GM04504 (cell line): ENCODE measurements at regions not wholly inside any gene's neighbourhood (a gene's known extent, or its start where the extent isn't known, plus 50 kb on each side); places are given as distances from the start of the nearest gene placed in this dataset.
"Not testable (repeated sequence)": the region's sequence is repeated elsewhere in the genome, so short reads cannot be mapped to it uniquely, and the experiment has no call there.

Source experiments
- DNase-seq: peaks from one replicate; pipeline ENCODE4 v3.0.0-alpha.2; 2012; ENCODE audit warnings: low read depth

- no peak for DNase-seq
These were observed 200.7 kb downstream of the IPMK start for GRCh38 chr10:58066979-58067378.

GRCh38 chr10:58066126-58066525 lies 201.6 kb downstream of the IPMK start:
- no peak for DNase-seq

- no peak for DNase-seq
These were observed 202.2 kb downstream of the IPMK start for GRCh38 chr10:58065529-58065815.

GRCh38 chr10:58064714-58065528 lies 202.8 kb downstream of the IPMK start:
- peak; percentile 19 for DNase-seq

- DNase-seq, result no peak
These were observed 203.7 kb downstream of the IPMK start for GRCh38 chr10:58063861-58064480.

GRCh38 chr10:58058683-58059082 lies 209.0 kb downstream of the IPMK start:
- DNase-seq, result not testable (repeated sequence)

- no peak for DNase-seq
These were observed 212.8 kb downstream of the IPMK start for GRCh38 chr10:58054881-58055280.

- no peak for DNase-seq
These were observed 214.9 kb downstream of the IPMK start for GRCh38 chr10:58052772-58053171.

GRCh38 chr10:58050575-58050974 lies 217.1 kb downstream of the IPMK start:
- DNase-seq, result no peak

- no peak for DNase-seq
These were observed 218.8 kb downstream of the IPMK start for GRCh38 chr10:58048936-58049335.

- DNase-seq, result peak; percentile 61
These were observed 223.6 kb downstream of the IPMK start for GRCh38 chr10:58044072-58044471.

- no peak for DNase-seq
These were observed 225.8 kb downstream of the IPMK start for GRCh38 chr10:58041901-58042300.

- DNase-seq, result no peak
These were observed 237.5 kb downstream of the IPMK start for GRCh38 chr10:58030208-58030607.

GRCh38 chr10:58028597-58029366 lies 238.9 kb downstream of the IPMK start:
- peak; percentile 84 for DNase-seq

- DNase-seq, result no peak
These were observed 240.3 kb downstream of the IPMK start for GRCh38 chr10:58027426-58027825.

GRCh38 chr10:58026036-58026435 lies 241.7 kb downstream of the IPMK start:
- DNase-seq, result no peak

- peak; percentile 56 for DNase-seq
These were observed 244.2 kb downstream of the IPMK start for GRCh38 chr10:58023341-58024073.

GRCh38 chr10:58019863-58020537 lies 247.7 kb downstream of the IPMK start:
- DNase-seq, result no peak

- peak; percentile 80 for DNase-seq
These were observed 249.9 kb downstream of the IPMK start for GRCh38 chr10:58017719-58018367.

- no peak for DNase-seq
These were observed 251.1 kb downstream of the IPMK start for GRCh38 chr10:58016614-58017013.

GRCh38 chr10:58014436-58014835 lies 253.3 kb downstream of the IPMK start:
- no peak for DNase-seq
